Calu3 (cell line): ENCODE measurements at regions not wholly inside any gene's neighbourhood (a gene's known extent, or its start where the extent isn't known, plus 50 kb on each side); places are given as distances from the start of the nearest gene placed in this dataset.

Experiments used
- BruUV-seq: library from RNA; stranded (reverse); fragments of 400-500 nt; replicated peaks from 2 replicates; lab custom pipeline; 2021; lab: Mats Ljungman, UMichigan
- CTCF ChIA-PET: fragments of 300-600 bp; sonication (Branson Sonifier 250); formaldehyde crosslinking; loops from one replicate; lab custom pipeline; 2022; ENCODE audit warnings: antibody characterized with exemption; lab: Charles Lee
- DNase-seq: peaks from one replicate; pipeline ENCODE4 v3.0.0; 2022
- H3K27ac Mint-ChIP-seq: one replicate; pipeline ENCODE4 v1.8.0; 2022; ENCODE audit warnings: mixed read lengths; ENCODE audit not compliant: unreplicated experiment
- H3K27me3 Mint-ChIP-seq: one replicate; pipeline ENCODE4 v1.8.0; 2022; ENCODE audit warnings: mixed read lengths; ENCODE audit not compliant: unreplicated experiment
- H3K36me3 Mint-ChIP-seq: one replicate; pipeline ENCODE4 v1.8.0; 2022; ENCODE audit warnings: mild to moderate bottlenecking, moderate library complexity, mixed read lengths; ENCODE audit not compliant: insufficient read depth, unreplicated experiment
- H3K4me1 Mint-ChIP-seq: one replicate; pipeline ENCODE4 v1.8.0; 2022; ENCODE audit warnings: mild to moderate bottlenecking, low read depth, mixed read lengths; ENCODE audit not compliant: unreplicated experiment
- H3K4me3 Mint-ChIP-seq: one replicate; pipeline ENCODE4 v1.8.0; 2022; ENCODE audit warnings: mild to moderate bottlenecking, low read depth, moderate library complexity, mixed read lengths; ENCODE audit not compliant: unreplicated experiment
- H3K9me3 Mint-ChIP-seq: one replicate; pipeline ENCODE4 v1.8.0; 2022; ENCODE audit warnings: low read depth, mixed read lengths; ENCODE audit not compliant: unreplicated experiment
- CTCF ChIP-seq: fragments of 200-600 bp; IDR thresholded peaks from one replicate; pipeline ENCODE4 v1.8.0; 2022; ENCODE audit warnings: antibody characterized with exemption; ENCODE audit not compliant: unreplicated experiment
- intact Hi-C: fragments of 100-400 bp; cut with micrococcal nuclease; formaldehyde crosslinking; loops from one replicate; pipeline ENCODE4 v1.10.0; 2022; ENCODE audit not compliant: unreplicated experiment

GRCh38 chr22:47796128-47796908, 1033.9 kb downstream of the TBC1D22A start:
- Mint-ChIP-seq H3K27ac (no peak overlapping the region), H3K4me1 (no peaks in the 10 kb centered on the region), H3K9me3 (peaks cover 18% of the 10 kb centered on the region), H3K36me3 (no peaks in the 10 kb centered on the region), H3K27me3 (no peaks in the 10 kb centered on the region), H3K4me3 (no peak overlapping the region)
- no peak for TF ChIP-seq CTCF
- CTCF ChIA-PET: no interaction called here
- no peak for DNase-seq
- intact Hi-C loops: no loop called here
- no TSS peak for BruUV-seq

- no peak for TF ChIP-seq CTCF
- Mint-ChIP-seq H3K4me3 (no peak overlapping the region), H3K36me3 (no peaks in the 10 kb centered on the region), H3K27me3 (no peaks in the 10 kb centered on the region), H3K4me1 (no peaks in the 10 kb centered on the region), H3K27ac (no peak overlapping the region), H3K9me3 (peaks cover 19% of the 10 kb centered on the region)
- DNase-seq: no peak
- no TSS peak for BruUV-seq
- CTCF ChIA-PET: no interaction called here
- intact Hi-C loops: no loop called here
Observed at GRCh38 chr22:47795477-47796127, 1033.2 kb downstream of the TBC1D22A start.

- DNase-seq: no peak
- H3K36me3 Mint-ChIP-seq: no peaks in the 10 kb centered on the region
- no peak for TF ChIP-seq CTCF
- peaks cover 21% of the 10 kb centered on the region for H3K9me3 Mint-ChIP-seq
- no peaks in the 10 kb centered on the region for H3K4me1 Mint-ChIP-seq
- BruUV-seq: no TSS peak
- CTCF ChIA-PET: no interaction called here
- intact Hi-C loops: no loop called here
- no peak overlapping the region for H3K27ac Mint-ChIP-seq
- H3K27me3 Mint-ChIP-seq: no peaks in the 10 kb centered on the region
- no peak overlapping the region for H3K4me3 Mint-ChIP-seq
Observed at GRCh38 chr22:47794851-47795250, 1032.4 kb downstream of the TBC1D22A start.

- H3K27me3 Mint-ChIP-seq: no peaks in the 10 kb centered on the region
- no peak for DNase-seq
- peaks cover 26% of the 10 kb centered on the region for H3K9me3 Mint-ChIP-seq
- no peaks in the 10 kb centered on the region for H3K36me3 Mint-ChIP-seq
- intact Hi-C loops: no loop called here
- BruUV-seq: no TSS peak
- no peak overlapping the region for H3K27ac Mint-ChIP-seq
- H3K4me3 Mint-ChIP-seq: no peak overlapping the region
- CTCF ChIA-PET: no interaction called here
- TF ChIP-seq CTCF: no peak
- no peaks in the 10 kb centered on the region for H3K4me1 Mint-ChIP-seq
Observed at GRCh38 chr22:47793304-47794101, 1031.1 kb downstream of the TBC1D22A start.
